WTC11 (cell line): ENCODE measurements at regions not wholly inside any gene's neighbourhood (a gene's known extent, or its start where the extent isn't known, plus 50 kb on each side); places are given as distances from the start of the nearest gene placed in this dataset.

Experiments used
- ARID4B ChIP-seq: sonication (generic); formaldehyde crosslinking; IDR thresholded peaks from 2 replicates; pipeline ENCODE4 v1.8.0; 2023; ENCODE audit warnings: missing genetic modification reagents, mild to moderate bottlenecking, borderline replicate concordance
- ATF3 ChIP-seq: sonication (generic); formaldehyde crosslinking; conservative IDR thresholded peaks from 2 replicates; pipeline ENCODE4 v1.8.1; 2022; ENCODE audit warnings: mild to moderate bottlenecking, missing genetic modification reagents
- CBFB ChIP-seq: sonication (generic); formaldehyde crosslinking; IDR thresholded peaks from 2 replicates; pipeline ENCODE4 v1.8.1; 2022; ENCODE audit warnings: mild to moderate bottlenecking, low read depth, missing genetic modification reagents
- CREB1 ChIP-seq: sonication (generic); formaldehyde crosslinking; IDR thresholded peaks from 2 replicates; pipeline ENCODE4 v1.8.0; 2023; ENCODE audit warnings: mild to moderate bottlenecking, missing genetic modification reagents
- CTCF ChIP-seq: fragments of 200-600 bp; IDR thresholded peaks from 2 replicates; pipeline ENCODE4 v1.8.0; 2022; ENCODE audit warnings: antibody characterized with exemption
- FOXP4 ChIP-seq: sonication (generic); formaldehyde crosslinking; IDR thresholded peaks from 2 replicates; pipeline ENCODE4 v1.8.0; 2022; ENCODE audit warnings: mild to moderate bottlenecking, missing genetic modification reagents
- JUN ChIP-seq: sonication (generic); formaldehyde crosslinking; IDR thresholded peaks from 2 replicates; pipeline ENCODE4 v1.8.0; 2023; ENCODE audit warnings: mild to moderate bottlenecking, missing genetic modification reagents
- MAX ChIP-seq: sonication (generic); formaldehyde crosslinking; IDR thresholded peaks from 2 replicates; pipeline ENCODE4 v1.8.0; 2022; ENCODE audit warnings: mild to moderate bottlenecking, missing genetic modification reagents
- NR2C2 ChIP-seq: sonication (generic); formaldehyde crosslinking; IDR thresholded peaks from 2 replicates; pipeline ENCODE4 v1.8.0; 2022; ENCODE audit warnings: mild to moderate bottlenecking, missing genetic modification reagents
- PRDM15 ChIP-seq: sonication (generic); formaldehyde crosslinking; IDR thresholded peaks from 2 replicates; pipeline ENCODE4 v1.8.0; 2022; ENCODE audit warnings: missing genetic modification reagents
- TEAD1 ChIP-seq: sonication (generic); formaldehyde crosslinking; IDR thresholded peaks from 2 replicates; pipeline ENCODE4 v1.8.0; 2022; ENCODE audit warnings: mild to moderate bottlenecking, missing genetic modification reagents
- ZBTB21 ChIP-seq: sonication (generic); formaldehyde crosslinking; IDR thresholded peaks from 2 replicates; pipeline ENCODE4 v1.8.1; 2023; ENCODE audit warnings: mild to moderate bottlenecking, missing genetic modification reagents, borderline replicate concordance
- ZNF219 ChIP-seq: sonication (generic); formaldehyde crosslinking; IDR thresholded peaks from 2 replicates; pipeline ENCODE4 v1.8.0; 2023; ENCODE audit warnings: missing genetic modification reagents, mild to moderate bottlenecking, borderline replicate concordance
- ZNF317 ChIP-seq: sonication (generic); formaldehyde crosslinking; IDR thresholded peaks from 2 replicates; pipeline ENCODE4 v1.8.1; 2023; ENCODE audit warnings: low read depth, mild to moderate bottlenecking, moderate library complexity, missing genetic modification reagents, borderline replicate concordance

GRCh38 chr4:148749403-148749802 lies 307.2 kb upstream of the NR3C2 start:
- TF ChIP-seq ATF3 (CRISPR knock-in tag) (no peak), CTCF (no peak), ZNF219 (CRISPR knock-in tag) (no peak), MAX (CRISPR knock-in tag) (no peak), ZBTB21 (CRISPR knock-in tag) (no peak), JUN (CRISPR knock-in tag) (no peak), FOXP4 (CRISPR knock-in tag) (no peak), CBFB (CRISPR knock-in tag) (no peak), CREB1 (CRISPR knock-in tag) (no peak), PRDM15 (no peak), NR2C2 (CRISPR knock-in tag) (no peak), TEAD1 (CRISPR knock-in tag) (no peak), ARID4B (CRISPR knock-in tag) (no peak), ZNF317 (CRISPR knock-in tag) (no peak)
